HEK293T (cell line): ENCODE measurements at regions not wholly inside any gene's neighbourhood (a gene's known extent, or its start where the extent isn't known, plus 50 kb on each side); places are given as distances from the start of the nearest gene placed in this dataset.

Experiments
- CTCF ChIA-PET: fragments of 350-600 bp; formaldehyde crosslinking; extraction: SDS; loops from one replicate; lab custom pipeline; 2021; ENCODE audit warnings: antibody characterized with exemption, inconsistent platforms; lab: Yijun Ruan, JAX
- POLR2A ChIA-PET: fragments of 350-600 bp; formaldehyde crosslinking; extraction: SDS; loops from one replicate; lab custom pipeline; 2020; ENCODE audit warnings: antibody characterized with exemption, inconsistent platforms; lab: Yijun Ruan, JAX
- DNase-seq: peaks from one replicate; pipeline ENCODE4 v3.0.0; 2012; ENCODE audit warnings: mixed read lengths; ENCODE audit errors: extremely low spot score
- ARNT ChIP-seq: fragments of 450-650 bp; IDR thresholded peaks from 2 replicates; pipeline ENCODE4 v1.6.1; 2017; ENCODE audit warnings: mild to moderate bottlenecking
- BHLHE40 ChIP-seq: fragments of 450-650 bp; IDR thresholded peaks from 2 replicates; pipeline ENCODE4 v1.6.1; 2016; ENCODE audit warnings: mild to moderate bottlenecking, moderate library complexity, borderline replicate concordance
- CTBP1 ChIP-seq: fragments of 450-650 bp; IDR thresholded peaks from 2 replicates; pipeline ENCODE4 v1.6.1; 2016; ENCODE audit warnings: borderline replicate concordance
- ELF4 ChIP-seq: fragments of 450-650 bp; IDR thresholded peaks from 2 replicates; pipeline ENCODE4 v1.6.1; 2017; ENCODE audit warnings: antibody characterized with exemption
- FOXA1 ChIP-seq: fragments of 450-650 bp; IDR thresholded peaks from 2 replicates; pipeline ENCODE4 v1.6.1; 2016; ENCODE audit warnings: mild to moderate bottlenecking
- FOXK2 ChIP-seq: fragments of 450-650 bp; IDR thresholded peaks from 2 replicates; pipeline ENCODE4 v1.6.1; 2016; ENCODE audit warnings: mild to moderate bottlenecking
- FOXM1 ChIP-seq: fragments of 450-650 bp; IDR thresholded peaks from 2 replicates; pipeline ENCODE4 v1.6.1; 2017; ENCODE audit warnings: mild to moderate bottlenecking, borderline replicate concordance
- HDGF ChIP-seq: fragments of 450-650 bp; IDR thresholded peaks from 2 replicates; pipeline ENCODE4 v1.6.1; 2017; ENCODE audit warnings: antibody characterized with exemption, borderline replicate concordance
- L3MBTL2 ChIP-seq: fragments of 450-650 bp; conservative IDR thresholded peaks from 2 replicates; pipeline ENCODE4 v1.6.1; 2016; ENCODE audit warnings: mild to moderate bottlenecking
- LEF1 ChIP-seq: fragments of 450-650 bp; IDR thresholded peaks from 2 replicates; pipeline ENCODE4 v1.6.1; 2017; ENCODE audit warnings: mild to moderate bottlenecking, borderline replicate concordance
- NFRKB ChIP-seq: fragments of 450-650 bp; IDR thresholded peaks from 2 replicates; pipeline ENCODE4 v1.6.1; 2016; ENCODE audit warnings: mild to moderate bottlenecking, moderate library complexity
- SP1 ChIP-seq: fragments of 450-650 bp; IDR thresholded peaks from 2 replicates; pipeline ENCODE4 v1.6.1; 2017
- SUZ12 ChIP-seq: fragments of 450-650 bp; IDR thresholded peaks from 2 replicates; pipeline ENCODE4 v1.6.1; 2016; ENCODE audit warnings: mild to moderate bottlenecking
- TARDBP ChIP-seq: fragments of 450-650 bp; IDR thresholded peaks from 2 replicates; pipeline ENCODE4 v1.6.1; 2016
- ZNF384 ChIP-seq: fragments of 450-650 bp; IDR thresholded peaks from 2 replicates; pipeline ENCODE4 v1.6.1; 2016
- TF ChIP-seq, protein P1 (sequence below): fragments of 450-650 bp; IDR thresholded peaks from 2 replicates; pipeline ENCODE4 v1.6.1; 2016

DNA sequence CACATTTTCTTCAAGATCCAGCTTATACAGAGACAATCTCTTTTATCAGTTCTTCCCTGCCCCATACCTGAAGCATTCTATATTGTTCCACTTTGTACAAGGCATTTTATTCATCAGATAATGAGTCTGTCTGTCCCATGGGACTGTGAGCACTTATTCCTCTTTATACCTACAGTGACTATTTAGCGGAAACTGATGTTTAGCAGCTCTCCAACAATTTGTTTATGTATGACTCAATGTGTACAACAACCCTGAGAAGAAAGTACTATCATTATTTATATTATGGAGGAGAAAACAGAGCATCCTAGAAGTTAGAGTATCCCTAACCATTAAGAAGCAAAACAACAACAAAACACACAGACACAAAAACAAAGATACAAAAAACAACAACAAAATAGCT, 306.5 kb downstream of the PRDM5 start:
- DNase-seq = no peak
- POLR2A ChIA-PET = no interaction called here
- TF ChIP-seq BHLHE40 = no peak
- no peak for TF ChIP-seq NFRKB
- CTCF ChIA-PET = no interaction called here

DNA sequence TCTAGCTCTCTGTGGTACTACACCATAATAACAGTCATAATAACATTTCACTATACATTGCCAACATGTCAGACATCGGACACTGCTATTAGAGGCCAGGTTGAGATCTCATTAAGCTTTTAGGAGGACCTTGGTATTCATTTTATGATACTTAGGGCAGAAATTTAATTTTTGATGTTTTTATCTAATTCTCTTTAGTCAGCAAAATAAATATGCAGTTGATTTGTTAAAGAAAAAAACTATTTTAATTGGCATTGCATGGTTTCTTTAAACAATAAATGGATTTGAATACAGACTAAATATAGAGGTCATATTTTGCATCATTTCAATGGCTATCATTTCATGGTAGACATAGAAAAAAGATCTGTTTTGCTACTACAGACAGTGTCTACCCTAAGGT, 308.7 kb downstream of the PRDM5 start:
- TF ChIP-seq ZNF384 (no peak), ELF4 (no peak), FOXK2 (no peak), SP1 (no peak), LEF1 (no peak), TARDBP (no peak), BHLHE40 (no peak), FOXA1 (no peak), L3MBTL2 (no peak), HDGF (no peak), ARNT (no peak), NFRKB (no peak)
- TF ChIP-seq, protein P1, sequence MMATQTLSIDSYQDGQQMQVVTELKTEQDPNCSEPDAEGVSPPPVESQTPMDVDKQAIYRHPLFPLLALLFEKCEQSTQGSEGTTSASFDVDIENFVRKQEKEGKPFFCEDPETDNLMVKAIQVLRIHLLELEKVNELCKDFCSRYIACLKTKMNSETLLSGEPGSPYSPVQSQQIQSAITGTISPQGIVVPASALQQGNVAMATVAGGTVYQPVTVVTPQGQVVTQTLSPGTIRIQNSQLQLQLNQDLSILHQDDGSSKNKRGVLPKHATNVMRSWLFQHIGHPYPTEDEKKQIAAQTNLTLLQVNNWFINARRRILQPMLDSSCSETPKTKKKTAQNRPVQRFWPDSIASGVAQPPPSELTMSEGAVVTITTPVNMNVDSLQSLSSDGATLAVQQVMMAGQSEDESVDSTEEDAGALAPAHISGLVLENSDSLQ = no peak
- no peak for DNase-seq
- CTCF ChIA-PET = no interaction called here
- POLR2A ChIA-PET = no interaction called here

DNA sequence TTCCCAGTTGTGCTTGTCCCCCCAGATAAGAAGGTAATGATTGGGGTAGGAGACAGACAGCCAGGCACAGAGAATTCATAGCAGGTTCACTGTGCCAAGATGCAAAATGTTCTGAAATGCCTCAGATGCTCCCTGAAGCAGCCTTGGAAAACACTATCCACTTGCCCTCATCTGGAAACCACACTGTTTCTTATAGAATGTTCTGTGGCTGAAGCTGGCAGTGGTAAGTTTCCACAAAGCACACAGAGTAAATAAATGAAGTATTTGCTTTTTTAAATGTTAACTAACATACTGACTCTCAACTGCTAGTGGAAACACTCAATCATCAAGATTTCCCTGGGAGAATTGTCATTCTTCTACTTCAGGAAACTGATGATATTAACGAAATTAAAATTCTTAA, 311.4 kb downstream of the PRDM5 start:
- TF ChIP-seq ZNF384 (no peak), FOXM1 (no peak), SP1 (no peak), TARDBP (no peak), ARNT (no peak), ELF4 (no peak)
- CTCF ChIA-PET = no interaction called here
- POLR2A ChIA-PET = no interaction called here
- no peak for DNase-seq

- ChIA-PET POLR2A (no interaction called here), CTCF (no interaction called here)
- no peak for TF ChIP-seq ELF4
- no peak for TF ChIP-seq TARDBP
- TF ChIP-seq HDGF = no peak
- TF ChIP-seq ARNT = no peak
- TF ChIP-seq LEF1 = no peak
- DNase-seq = no peak
Measured at GRCh38 chr4:120591038-120591437, 331.5 kb downstream of the PRDM5 start.

GRCh38 chr4:120589787-120590186, 332.7 kb downstream of the PRDM5 start:
- no peak for DNase-seq
- TF ChIP-seq ZNF384 (no peak), LEF1 (no peak), SUZ12 (no peak), HDGF (no peak), CTBP1 (no peak), FOXA1 (no peak), L3MBTL2 (no peak), FOXM1 (no peak), BHLHE40 (no peak), FOXK2 (no peak), TARDBP (no peak), ARNT (no peak), SP1 (no peak), ELF4 (no peak), NFRKB (no peak)
- TF ChIP-seq, protein P1 = no peak
- CTCF ChIA-PET = no interaction called here
- POLR2A ChIA-PET = no interaction called here

GRCh38 chr4:120568731-120569130, 353.8 kb downstream of the PRDM5 start:
- ChIA-PET POLR2A (no interaction called here), CTCF (no interaction called here)
- no peak for TF ChIP-seq SUZ12
- DNase-seq = no peak

DNA sequence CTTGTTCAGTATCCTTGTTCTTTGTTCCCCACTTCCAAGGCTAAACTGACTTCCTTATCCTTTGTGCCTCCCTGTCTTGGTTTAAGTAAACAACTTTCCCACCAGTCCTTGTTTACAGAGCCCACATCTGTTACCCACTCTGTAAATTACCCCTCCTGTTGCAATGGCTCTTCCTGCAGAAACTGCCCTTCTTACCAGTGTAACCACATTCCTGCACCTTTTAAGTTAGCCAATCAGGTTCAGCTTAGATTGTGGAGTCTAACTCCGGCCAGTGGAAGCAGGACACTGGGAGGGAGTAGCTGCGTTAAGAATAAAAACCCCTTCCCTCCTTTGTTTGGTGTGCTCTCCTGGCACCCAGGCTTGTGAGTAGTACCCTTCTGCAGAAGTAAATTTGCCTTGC, 360.9 kb downstream of the PRDM5 start:
- CTCF ChIA-PET = no interaction called here
- no peak for DNase-seq
- POLR2A ChIA-PET = no interaction called here
- no peak for TF ChIP-seq L3MBTL2
- TF ChIP-seq ELF4 = no peak
- no peak for TF ChIP-seq FOXM1
- TF ChIP-seq FOXK2 = no peak
- TF ChIP-seq SP1 = no peak

DNA sequence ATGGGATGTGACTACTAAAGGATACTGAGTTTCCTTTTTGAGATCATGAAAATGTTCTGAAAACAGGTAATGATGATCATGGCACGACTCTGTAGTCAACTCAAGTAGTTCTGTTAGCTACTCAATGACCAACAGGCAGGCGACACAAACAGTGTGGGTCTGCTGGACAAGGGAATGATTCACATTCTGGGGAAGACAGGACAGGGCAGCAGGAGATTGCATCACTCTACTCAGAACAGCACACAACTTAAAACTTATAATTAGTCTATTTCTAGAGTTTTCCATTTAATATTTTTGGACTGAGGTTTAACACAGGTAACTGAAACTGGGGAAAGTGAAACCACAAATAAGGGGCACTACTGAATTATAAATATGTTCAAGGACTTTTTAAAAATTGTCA, 365.2 kb downstream of the PRDM5 start:
- no peak for TF ChIP-seq SP1
- no peak for TF ChIP-seq ELF4
- no peak for TF ChIP-seq L3MBTL2
- no peak for TF ChIP-seq CTBP1
- TF ChIP-seq FOXM1 = no peak
- no peak for TF ChIP-seq HDGF
- TF ChIP-seq, protein P1 = no peak
- no peak for DNase-seq
- ChIA-PET CTCF (no interaction called here), POLR2A (no interaction called here)
